Adrenal gland (tissue), 5 donors: ENCODE measurements at regions not wholly inside any gene's neighbourhood (a gene's known extent, or its start where the extent isn't known, plus 50 kb on each side); places are given as distances from the start of the nearest gene placed in this dataset.

Experiments used
- CTCF ChIP-seq, 6 experiments: fragments of 450-650 bp in 4 of 6; fragments of 200-600 bp in 2 of 6; sonication (generic) in 1 of 6; IDR thresholded peaks; 1 replicate in 5 of 6; 2 replicates in 1 of 6; pipeline versions ENCODE4 v1.5.1 to v1.8.0; 2016 to 2021; ENCODE audit warnings: antibody characterized with exemption in 6 of 6, mild to moderate bottlenecking in 2 of 6, moderate library complexity in 1 of 6
- POLR2A ChIP-seq, 2 donors: fragments of 450-650 bp; IDR thresholded peaks; one replicate each; pipeline ENCODE4 v1.6.1; 2017; ENCODE audit warnings: antibody characterized with exemption in 2 of 2, mild to moderate bottlenecking in 2 of 2, moderate library complexity in 1 of 2
- donor health status: DM: no; HTN: no; CAD: no.

- TF ChIP-seq CTCF (IDR thresholded peaks at IDR 0.05) (no peak), POLR2A (IDR thresholded peaks at IDR 0.05) (no peak)
Observed at GRCh38 chr5:156076912-156077311, 250.1 kb upstream of the SGCD start.
